Hepatocyte (in vitro differentiated cells): ENCODE measurements at regions not wholly inside any gene's neighbourhood (a gene's known extent, or its start where the extent isn't known, plus 50 kb on each side); places are given as distances from the start of the nearest gene placed in this dataset.

ENCODE experiments used
- DNase-seq: peaks from one replicate; pipeline ENCODE4 v3.0.0-alpha.2; 2016; ENCODE audit warnings: low spot score
- H2AFZ ChIP-seq: fragments of 200-600 bp; sonication (generic); 2 replicates; pipeline ENCODE4 v1.6.0; 2016; ENCODE audit warnings: antibody characterized with exemption, mild to moderate bottlenecking
- H3K27ac ChIP-seq: fragments of 200-600 bp; sonication (generic); 2 replicates; pipeline ENCODE4 v1.5.1; 2016; ENCODE audit warnings: mild to moderate bottlenecking
- H3K27me3 ChIP-seq: fragments of 200-600 bp; sonication (generic); 2 replicates; pipeline ENCODE4 v1.6.1; 2016
- H3K36me3 ChIP-seq: fragments of 200-600 bp; sonication (generic); replicated peaks from 2 replicates; pipeline ENCODE4 v1.5.1; 2016; ENCODE audit warnings: low read depth; ENCODE audit not compliant: insufficient read depth
- H3K4me1 ChIP-seq: fragments of 200-600 bp; sonication (generic); 2 replicates; pipeline ENCODE4 v1.5.1; 2016; ENCODE audit warnings: mild to moderate bottlenecking, moderate library complexity; ENCODE audit not compliant: insufficient read depth
- H3K4me2 ChIP-seq: fragments of 200-600 bp; sonication (generic); 2 replicates; pipeline ENCODE4 v1.6.0; 2016
- H3K4me3 ChIP-seq: fragments of 200-600 bp; sonication (generic); 2 replicates; pipeline ENCODE4 v1.5.1; 2016; ENCODE audit warnings: mild to moderate bottlenecking
- H3K79me2 ChIP-seq: fragments of 200-600 bp; sonication (generic); 2 replicates; pipeline ENCODE4 v1.6.0; 2017; ENCODE audit warnings: mild to moderate bottlenecking
- H3K9me2 ChIP-seq: fragments of 200-600 bp; sonication (generic); replicated peaks from 2 replicates; pipeline ENCODE4 v1.6.0; 2017; ENCODE audit warnings: mild to moderate bottlenecking; ENCODE audit not compliant: insufficient read depth
- H3K9me3 ChIP-seq: fragments of 200-600 bp; sonication (generic); 2 replicates; pipeline ENCODE4 v1.5.1; 2016; ENCODE audit warnings: low read depth, mild to moderate bottlenecking
- H4K20me1 ChIP-seq: fragments of 200-600 bp; sonication (generic); 2 replicates; pipeline ENCODE4 v1.6.0; 2016; ENCODE audit warnings: mild to moderate bottlenecking; ENCODE audit not compliant: insufficient read depth, poor library complexity, severe bottlenecking
- EZH2 ChIP-seq: fragments of 200-600 bp; sonication (generic); IDR thresholded peaks from 2 replicates; pipeline ENCODE4 v1.6.1; 2016; ENCODE audit warnings: antibody characterized with exemption, mild to moderate bottlenecking, borderline replicate concordance
- EZH2phosphoT487 ChIP-seq: fragments of 200-600 bp; sonication (generic); IDR thresholded peaks from one replicate; pipeline ENCODE4 v1.6.1; 2018; ENCODE audit warnings: antibody characterized with exemption, mild to moderate bottlenecking, low read depth, moderate library complexity; ENCODE audit not compliant: unreplicated experiment, severe bottlenecking
- WGBS: methylation state at CpG from one replicate; pipeline ENCODE4 v1.1.6; 2016; ENCODE audit warnings: low lambda C conversion rate; ENCODE audit errors: missing lambda C conversion rate; 5-methylcytosine and 5-hydroxymethylcytosine counted together
- TF ChIP-seq, protein P1 (sequence below): fragments of 200-600 bp; sonication (generic); IDR thresholded peaks from 2 replicates; pipeline ENCODE4 v1.5.1; 2016; ENCODE audit warnings: antibody characterized with exemption, mild to moderate bottlenecking; ENCODE audit not compliant: poor library complexity

DNA sequence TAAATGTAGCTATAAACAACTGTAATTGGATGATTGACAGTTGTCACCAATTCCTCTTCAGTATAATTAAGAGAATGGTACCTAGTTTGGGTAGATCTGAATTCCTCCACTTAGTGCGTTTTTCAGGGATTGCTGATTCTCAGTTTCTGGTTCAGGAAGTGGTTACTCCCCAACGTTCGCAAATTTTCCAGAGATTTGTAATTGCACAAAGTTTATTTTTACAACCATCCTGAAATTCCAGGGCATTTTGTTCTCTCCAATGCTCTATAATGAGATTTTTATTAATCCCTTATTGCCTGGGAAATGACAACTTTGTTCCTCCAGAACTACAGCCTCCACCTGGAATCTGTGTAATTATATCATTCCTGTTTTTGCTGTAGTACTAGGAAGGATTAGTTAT lies 710.6 kb upstream of the ZEB2 start:
- no peak overlapping the region for H3K4me3 ChIP-seq
- no peaks in the 10 kb centered on the region for H3K9me2 ChIP-seq
- no peak for DNase-seq
- H3K9me3 ChIP-seq: no peaks in the 10 kb centered on the region
- no peak overlapping the region for H2AFZ ChIP-seq
- no peaks in the 10 kb centered on the region for H3K36me3 ChIP-seq
- no peak overlapping the region for H3K4me2 ChIP-seq
- no peaks in the 10 kb centered on the region for H4K20me1 ChIP-seq
- H3K27me3 ChIP-seq: no peaks in the 10 kb centered on the region
- H3K27ac ChIP-seq: no peak overlapping the region
- WGBS: 88% methylated on average over 3 of the region's 3 CpGs
- no peaks in the 10 kb centered on the region for H3K79me2 ChIP-seq
- no peak for TF ChIP-seq EZH2phosphoT487
- TF ChIP-seq, protein P1, sequence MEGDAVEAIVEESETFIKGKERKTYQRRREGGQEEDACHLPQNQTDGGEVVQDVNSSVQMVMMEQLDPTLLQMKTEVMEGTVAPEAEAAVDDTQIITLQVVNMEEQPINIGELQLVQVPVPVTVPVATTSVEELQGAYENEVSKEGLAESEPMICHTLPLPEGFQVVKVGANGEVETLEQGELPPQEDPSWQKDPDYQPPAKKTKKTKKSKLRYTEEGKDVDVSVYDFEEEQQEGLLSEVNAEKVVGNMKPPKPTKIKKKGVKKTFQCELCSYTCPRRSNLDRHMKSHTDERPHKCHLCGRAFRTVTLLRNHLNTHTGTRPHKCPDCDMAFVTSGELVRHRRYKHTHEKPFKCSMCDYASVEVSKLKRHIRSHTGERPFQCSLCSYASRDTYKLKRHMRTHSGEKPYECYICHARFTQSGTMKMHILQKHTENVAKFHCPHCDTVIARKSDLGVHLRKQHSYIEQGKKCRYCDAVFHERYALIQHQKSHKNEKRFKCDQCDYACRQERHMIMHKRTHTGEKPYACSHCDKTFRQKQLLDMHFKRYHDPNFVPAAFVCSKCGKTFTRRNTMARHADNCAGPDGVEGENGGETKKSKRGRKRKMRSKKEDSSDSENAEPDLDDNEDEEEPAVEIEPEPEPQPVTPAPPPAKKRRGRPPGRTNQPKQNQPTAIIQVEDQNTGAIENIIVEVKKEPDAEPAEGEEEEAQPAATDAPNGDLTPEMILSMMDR: no peak
- TF ChIP-seq EZH2: no peak
- no peaks in the 10 kb centered on the region for H3K4me1 ChIP-seq

DNA sequence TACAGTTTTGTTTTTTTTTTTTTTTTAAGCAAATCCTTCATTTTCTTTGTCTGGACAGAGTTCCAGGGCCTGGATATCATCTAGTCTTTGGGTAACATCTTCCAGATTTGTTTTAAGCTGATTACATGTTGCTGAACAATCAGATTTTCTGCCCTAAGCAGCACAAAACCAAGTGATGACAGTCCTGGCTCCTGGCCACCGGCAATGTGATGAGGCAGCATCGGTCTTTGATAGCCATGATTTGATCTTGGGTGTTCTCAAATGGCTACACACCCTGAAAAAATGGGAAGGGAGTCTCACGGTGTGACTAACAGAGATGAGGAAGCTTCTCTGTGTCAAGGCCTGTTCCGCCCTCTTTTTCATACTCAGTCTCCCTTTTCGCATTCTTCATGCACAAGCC lies 708.6 kb upstream of the ZEB2 start:
- no peak for TF ChIP-seq EZH2phosphoT487
- no peak for TF ChIP-seq EZH2
- TF ChIP-seq, protein P1: no peak
- Histone ChIP-seq H3K4me2 (no peak overlapping the region), H3K9me3 (no peaks in the 10 kb centered on the region), H3K4me1 (no peaks in the 10 kb centered on the region), H3K79me2 (no peaks in the 10 kb centered on the region), H3K9me2 (no peaks in the 10 kb centered on the region), H3K27me3 (no peaks in the 10 kb centered on the region), H3K36me3 (no peaks in the 10 kb centered on the region), H2AFZ (peak overlapping the region; percentile 14), H3K27ac (no peak overlapping the region), H4K20me1 (no peaks in the 10 kb centered on the region), H3K4me3 (no peak overlapping the region)
- DNase-seq: no peak
- 74% methylated on average over 5 of the region's 5 CpGs for WGBS

DNA sequence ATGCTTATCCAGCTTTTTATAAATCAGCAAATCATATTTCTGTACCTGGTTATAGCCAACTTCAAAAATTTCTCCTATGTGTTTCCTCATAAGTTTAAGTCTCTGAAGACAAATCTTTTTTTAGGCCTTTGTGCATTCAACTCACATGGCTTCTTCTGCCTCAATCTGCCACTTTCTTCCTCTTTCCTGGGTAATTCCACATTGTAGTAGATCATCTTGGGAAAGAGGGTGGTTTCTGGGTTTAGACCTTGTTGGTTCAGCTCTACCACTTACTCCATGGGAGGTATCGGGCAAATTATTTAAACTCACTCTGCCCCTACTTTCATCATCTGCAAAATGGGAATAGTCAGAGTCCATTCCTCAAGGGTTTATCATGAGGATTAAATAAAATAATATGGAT lies 707.0 kb upstream of the ZEB2 start:
- TF ChIP-seq EZH2phosphoT487 (no peak), EZH2 (no peak)
- TF ChIP-seq, protein P1: no peak
- Histone ChIP-seq H2AFZ (no peak overlapping the region), H3K79me2 (no peaks in the 10 kb centered on the region), H3K9me2 (no peaks in the 10 kb centered on the region), H3K9me3 (no peaks in the 10 kb centered on the region), H3K4me2 (no peak overlapping the region), H4K20me1 (no peaks in the 10 kb centered on the region), H3K36me3 (no peaks in the 10 kb centered on the region), H3K27me3 (no peaks in the 10 kb centered on the region), H3K4me1 (no peaks in the 10 kb centered on the region), H3K4me3 (no peak overlapping the region), H3K27ac (no peak overlapping the region)
- WGBS: 95% methylated on average over 1 of the region's 1 CpG
- no peak for DNase-seq

DNA sequence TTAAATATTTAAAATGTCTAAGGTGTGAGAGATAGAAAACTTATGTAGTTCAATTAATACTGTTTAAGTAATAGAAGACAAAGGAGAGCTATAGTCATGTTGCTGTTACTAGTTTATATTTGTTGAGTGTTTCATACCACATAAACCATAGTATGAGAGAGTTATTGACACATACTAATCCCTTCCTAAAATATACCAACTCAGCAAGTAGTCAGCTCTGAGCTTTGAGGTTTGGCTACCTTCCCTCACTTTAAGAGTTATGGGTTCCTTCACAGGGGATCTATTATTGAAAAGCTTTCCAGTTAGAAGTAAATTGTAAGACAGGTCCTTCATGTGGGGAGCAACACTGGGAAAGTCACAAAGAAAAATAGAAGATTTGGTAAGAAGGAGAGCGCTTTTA lies 701.6 kb upstream of the ZEB2 start:
- no peak overlapping the region for H2AFZ ChIP-seq
- no peaks in the 10 kb centered on the region for H3K79me2 ChIP-seq
- H4K20me1 ChIP-seq: no peaks in the 10 kb centered on the region
- TF ChIP-seq EZH2phosphoT487 (no peak), EZH2 (no peak)
- TF ChIP-seq, protein P1: no peak
- 90% methylated on average over 1 of the region's 1 CpG for WGBS
- H3K4me2 ChIP-seq: no peak overlapping the region
- no peaks in the 10 kb centered on the region for H3K27me3 ChIP-seq
- no peaks in the 10 kb centered on the region for H3K4me1 ChIP-seq
- no peak overlapping the region for H3K4me3 ChIP-seq
- no peaks in the 10 kb centered on the region for H3K9me3 ChIP-seq
- no peak for DNase-seq
- no peaks in the 10 kb centered on the region for H3K36me3 ChIP-seq
- H3K27ac ChIP-seq: no peak overlapping the region
- H3K9me2 ChIP-seq: no peaks in the 10 kb centered on the region
